ENCODE measurements at regions not wholly inside any gene's neighbourhood (a gene's known extent, or its start where the extent isn't known, plus 50 kb on each side); places are given as distances from the start of the nearest gene placed in this dataset.

DNA sequence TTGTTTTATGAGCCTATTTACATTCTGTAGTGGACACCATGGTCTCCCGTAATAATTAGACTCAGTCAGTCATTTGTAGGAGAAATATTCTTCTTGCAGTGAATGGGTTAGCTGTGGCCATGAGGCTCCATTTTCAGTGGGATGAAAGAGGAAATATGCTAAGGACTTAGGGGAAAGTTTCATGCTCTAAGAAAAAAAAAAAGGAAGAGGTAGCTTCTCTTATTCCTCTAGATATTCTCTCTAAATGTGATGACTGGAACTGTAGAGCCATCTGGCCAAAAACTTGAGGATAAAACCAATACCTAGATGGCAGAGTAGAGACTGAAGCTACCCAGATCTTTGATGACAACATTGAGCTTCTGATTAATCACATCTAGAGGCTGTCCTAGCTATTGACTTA, 75.8 kb upstream of the SESN3 start:
- H3K14ac ChIP-seq (ENCODE audit: insufficient read depth, low read length): no peak overlapping the region
- H2AK5ac ChIP-seq (ENCODE audit: insufficient read length, low read length): no peak overlapping the region
- no peak for DNase-seq
- Mint-ChIP-seq H3K27me3 (ENCODE audit: low read depth) (peaks cover 9% of the 10 kb centered on the region), H3K27ac (no peak overlapping the region), H3K36me3 (ENCODE audit: insufficient read depth in 1 of 3, low read depth in 3 of 3) (peaks cover 5 to 12% (median 6%) of the 10 kb centered on the region in 3 experiments; a peak in 6 of 7 replicates), H3K4me3 (no peak overlapping the region), H3K4me1 (peaks cover 27 to 28% of the 10 kb centered on the region in 2 experiments), H3K9me3 (peaks cover 8 to 12% of the 10 kb centered on the region in 2 experiments)
- H3T11ph ChIP-seq (ENCODE audit: low read length): no peak overlapping the region
- H3K79me2 ChIP-seq (ENCODE audit: insufficient read depth, low read length): no peaks in the 10 kb centered on the region
- H3K4ac ChIP-seq (ENCODE audit: low read depth, low read length): no peak overlapping the region
- H3K56ac ChIP-seq (ENCODE audit: insufficient read length, low read depth, low read length): no peak overlapping the region
- H4K91ac ChIP-seq (ENCODE audit: insufficient read length, low read depth, low read length): no peak overlapping the region
- H3K27me3 ChIP-seq (ENCODE audit: insufficient read depth, low read length): no peaks in the 10 kb centered on the region
- H4K8ac ChIP-seq (replicated peaks; ENCODE audit: insufficient read length, low read depth, low read length): no peak overlapping the region
- H2BK20ac ChIP-seq (ENCODE audit: low read depth, low read length, poor library complexity, severe bottlenecking): no peak overlapping the region
- no peak overlapping the region for H3K23ac ChIP-seq (ENCODE audit: insufficient read length, low read depth, low read length)
- H2AFZ ChIP-seq (ENCODE audit: low read length): no peak overlapping the region
- no peaks in the 10 kb centered on the region for H3K79me1 ChIP-seq (ENCODE audit: insufficient read depth, low read depth, low read length, poor library complexity, severe bottlenecking)
- H2BK5ac ChIP-seq (ENCODE audit: insufficient read length, low read length): no peak overlapping the region
- no peak overlapping the region for H3K18ac ChIP-seq (ENCODE audit: insufficient read length, low read depth, low read length)
- no peak overlapping the region for H3K4me2 ChIP-seq (ENCODE audit: insufficient read depth, insufficient read length, low read length)
- no peak overlapping the region for H2BK120ac ChIP-seq (ENCODE audit: low read depth, low read length, poor library complexity, severe bottlenecking)
- no peak overlapping the region for H2BK12ac ChIP-seq (ENCODE audit: insufficient read length, low read depth, low read length)
- no peaks in the 10 kb centered on the region for H3K23me2 ChIP-seq (ENCODE audit: insufficient read length, low read depth, low read length, poor library complexity, severe bottlenecking)
- H3K9ac ChIP-seq (ENCODE audit: extremely low read depth, insufficient read length, low read length): no peak overlapping the region
- H3K9me3 ChIP-seq (ENCODE audit: control insufficient read depth, low read depth, low read length): no peaks in the 10 kb centered on the region
- H4K20me1 ChIP-seq (ENCODE audit: control insufficient read depth, insufficient read depth, insufficient read length): no peaks in the 10 kb centered on the region
- WGBS (ENCODE audit: extremely low coverage, insufficient read length, low lambda C conversion rate): no CpG with 5 or more reads among the region's 1 CpG
- H4K5ac ChIP-seq (ENCODE audit: insufficient read length, low read depth, low read length): no peak overlapping the region
- no peak overlapping the region for H3K27ac ChIP-seq (ENCODE audit: insufficient read length, low read depth, low read length)
- no peaks in the 10 kb centered on the region; the same call in 1 of the 2 replicates for H3K4me1 ChIP-seq (ENCODE audit: insufficient read depth, low read length)
- TF ChIP-seq, protein P1, sequence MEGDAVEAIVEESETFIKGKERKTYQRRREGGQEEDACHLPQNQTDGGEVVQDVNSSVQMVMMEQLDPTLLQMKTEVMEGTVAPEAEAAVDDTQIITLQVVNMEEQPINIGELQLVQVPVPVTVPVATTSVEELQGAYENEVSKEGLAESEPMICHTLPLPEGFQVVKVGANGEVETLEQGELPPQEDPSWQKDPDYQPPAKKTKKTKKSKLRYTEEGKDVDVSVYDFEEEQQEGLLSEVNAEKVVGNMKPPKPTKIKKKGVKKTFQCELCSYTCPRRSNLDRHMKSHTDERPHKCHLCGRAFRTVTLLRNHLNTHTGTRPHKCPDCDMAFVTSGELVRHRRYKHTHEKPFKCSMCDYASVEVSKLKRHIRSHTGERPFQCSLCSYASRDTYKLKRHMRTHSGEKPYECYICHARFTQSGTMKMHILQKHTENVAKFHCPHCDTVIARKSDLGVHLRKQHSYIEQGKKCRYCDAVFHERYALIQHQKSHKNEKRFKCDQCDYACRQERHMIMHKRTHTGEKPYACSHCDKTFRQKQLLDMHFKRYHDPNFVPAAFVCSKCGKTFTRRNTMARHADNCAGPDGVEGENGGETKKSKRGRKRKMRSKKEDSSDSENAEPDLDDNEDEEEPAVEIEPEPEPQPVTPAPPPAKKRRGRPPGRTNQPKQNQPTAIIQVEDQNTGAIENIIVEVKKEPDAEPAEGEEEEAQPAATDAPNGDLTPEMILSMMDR (conservative IDR thresholded peaks at IDR 0.05): no peak
- no peak overlapping the region for H2BK15ac ChIP-seq (ENCODE audit: low read depth, low read length)
